Tibial nerve (tissue), 3 donors: ENCODE measurements at regions not wholly inside any gene's neighbourhood (a gene's known extent, or its start where the extent isn't known, plus 50 kb on each side); places are given as distances from the start of the nearest gene placed in this dataset.

ENCODE experiments used
- CTCF ChIP-seq, 5 experiments: fragments of 200-600 bp in 3 of 5; fragments of 450-650 bp in 2 of 5; sonication (generic) in 3 of 5; IDR thresholded peaks; one replicate each; pipeline ENCODE4 v1.5.1; 2016 to 2019; ENCODE audit warnings: antibody characterized with exemption in 5 of 5, mild to moderate bottlenecking in 3 of 5, moderate library complexity in 2 of 5
- POLR2A ChIP-seq, 2 donors: fragments of 450-650 bp; IDR thresholded peaks; one replicate each; pipeline ENCODE4 v1.6.1; 2017; ENCODE audit warnings: antibody characterized with exemption in 2 of 2, mild to moderate bottlenecking in 2 of 2, moderate library complexity in 2 of 2

GRCh38 chr11:119976805-119977560, 160.9 kb downstream of the TRIM29 start:
- TF ChIP-seq CTCF (IDR thresholded peaks at IDR 0.05): no peak
- TF ChIP-seq POLR2A (IDR thresholded peaks at IDR 0.05): no peak
